Psoas muscle (tissue), 7 donors: ENCODE measurements at regions not wholly inside any gene's neighbourhood (a gene's known extent, or its start where the extent isn't known, plus 50 kb on each side); places are given as distances from the start of the nearest gene placed in this dataset.

Source experiments
- ATAC-seq, 4 donors: fragments of 200-7000 bp; cut with Tn5 transposase; one replicate each; pipeline ENCODE4 v1.9.1; 2020; ENCODE audit warnings: moderate library complexity in 3 of 4, mild to moderate bottlenecking in 2 of 4
- DNase-seq, 2 donors: peaks; one replicate each; pipeline ENCODE4 v3.0.0-alpha.2; 2020
- H3K27ac ChIP-seq: fragments of 200-600 bp; one replicate; pipeline ENCODE4 v1.8.0; 2022
- H3K27me3 ChIP-seq, 3 donors: fragments of 200-600 bp in 1 of 3; one replicate each; pipeline versions ENCODE4 v1.6.1 to v1.8.0; 2013 to 2022; ENCODE audit warnings: low read length in 2 of 3, mild to moderate bottlenecking in 2 of 3, moderate library complexity in 1 of 3; ENCODE audit not compliant: insufficient read depth in 3 of 3
- H3K36me3 ChIP-seq, 2 donors: fragments of 200-600 bp in 1 of 2; one replicate each; pipeline versions ENCODE4 v1.6.1 to v1.8.0; 2013 to 2022; ENCODE audit warnings: low read depth in 1 of 2, mild to moderate bottlenecking in 1 of 2, moderate library complexity in 1 of 2; ENCODE audit not compliant: insufficient read depth in 1 of 2
- H3K4me1 ChIP-seq: fragments of 200-600 bp; one replicate; pipeline ENCODE4 v1.8.0; 2022
- H3K4me3 ChIP-seq: fragments of 200-600 bp; one replicate; pipeline ENCODE4 v1.8.0; 2022; ENCODE audit warnings: mild to moderate bottlenecking
- H3K9me3 ChIP-seq: fragments of 200-600 bp; one replicate; pipeline ENCODE4 v1.8.0; 2022
- WGBS, 3 donors: extraction: QIAGEN DNeasy Blood & Tissue Kit; methylation state at CpG; one replicate each; pipeline versions ENCODE4 v1.1.6 to v1.1.7; 2013; 5-methylcytosine and 5-hydroxymethylcytosine counted together
- intact Hi-C, 2 donors: fragments of 100-400 bp; cut with DNase I; formaldehyde crosslinking; loops; one replicate each; pipeline versions ENCODE4 v1.11.0 to v1.14.2; 2022
- TF ChIP-seq, protein P1 (sequence below): fragments of 200-600 bp; IDR thresholded peaks from one replicate; pipeline ENCODE4 v1.8.0; 2022; ENCODE audit warnings: antibody characterized with exemption
- donor health status: healthy with polysubstance abuse.
- donor health status: DM: no; HTN: no; CAD: no; lungs with moderate emphysema.
- donor health status: Bipolar disorder and iron deficiency.
- donor health status: healthy.
- donor health status: DM: yes; HTN: yes; CAD: no.
- donor health status: DM: no; HTN: no; CAD: no.
- donor health status: DM: yes; HTN: yes; CAD: no.

- no peak for DNase-seq
- TF ChIP-seq, protein P1, sequence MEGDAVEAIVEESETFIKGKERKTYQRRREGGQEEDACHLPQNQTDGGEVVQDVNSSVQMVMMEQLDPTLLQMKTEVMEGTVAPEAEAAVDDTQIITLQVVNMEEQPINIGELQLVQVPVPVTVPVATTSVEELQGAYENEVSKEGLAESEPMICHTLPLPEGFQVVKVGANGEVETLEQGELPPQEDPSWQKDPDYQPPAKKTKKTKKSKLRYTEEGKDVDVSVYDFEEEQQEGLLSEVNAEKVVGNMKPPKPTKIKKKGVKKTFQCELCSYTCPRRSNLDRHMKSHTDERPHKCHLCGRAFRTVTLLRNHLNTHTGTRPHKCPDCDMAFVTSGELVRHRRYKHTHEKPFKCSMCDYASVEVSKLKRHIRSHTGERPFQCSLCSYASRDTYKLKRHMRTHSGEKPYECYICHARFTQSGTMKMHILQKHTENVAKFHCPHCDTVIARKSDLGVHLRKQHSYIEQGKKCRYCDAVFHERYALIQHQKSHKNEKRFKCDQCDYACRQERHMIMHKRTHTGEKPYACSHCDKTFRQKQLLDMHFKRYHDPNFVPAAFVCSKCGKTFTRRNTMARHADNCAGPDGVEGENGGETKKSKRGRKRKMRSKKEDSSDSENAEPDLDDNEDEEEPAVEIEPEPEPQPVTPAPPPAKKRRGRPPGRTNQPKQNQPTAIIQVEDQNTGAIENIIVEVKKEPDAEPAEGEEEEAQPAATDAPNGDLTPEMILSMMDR, result no peak
- 89 to 97% (median 92%) methylated on average over 1 of the region's 1 CpG for WGBS, 3 donors
- H3K9me3 ChIP-seq, result no peaks in the 10 kb centered on the region
- H3K27me3 ChIP-seq, result no peaks in the 10 kb centered on the region
- H3K4me1 ChIP-seq, result peaks cover 5% of the 10 kb centered on the region
- intact Hi-C loops, result loop anchor here in 1 of 2 donors (10.0 kb wide), 1 partner anchor 309 kb away; no protein-coding TSS in a partner anchor
- H3K36me3 ChIP-seq, result no peaks in the 10 kb centered on the region
- ATAC-seq, result no peak
- H3K27ac ChIP-seq, result no peak overlapping the region
- no peak overlapping the region for H3K4me3 ChIP-seq
Observed at GRCh38 chr7:113775804-113776203, 143.0 kb downstream of the PPP1R3A start.

- intact Hi-C loops, result loop anchor here in 1 of 2 donors (10.0 kb wide), 1 partner anchor 309 kb away; no protein-coding TSS in a partner anchor
- TF ChIP-seq, protein P1, result no peak
- peak in 3 of 4 donors; percentile 28 to 42 (median 32) for ATAC-seq
- no peak overlapping the region for H3K27ac ChIP-seq
- WGBS, 3 donors, result 21 to 49% (median 32%) methylated on average over 1 of the region's 1 CpG
- no peak overlapping the region for H3K4me3 ChIP-seq
- H3K4me1 ChIP-seq, result peaks cover 5% of the 10 kb centered on the region
- no peak for DNase-seq
- no peaks in the 10 kb centered on the region for H3K36me3 ChIP-seq
- no peaks in the 10 kb centered on the region for H3K9me3 ChIP-seq
- no peaks in the 10 kb centered on the region for H3K27me3 ChIP-seq
Observed at GRCh38 chr7:113775401-113775800, 143.4 kb downstream of the PPP1R3A start.

DNA sequence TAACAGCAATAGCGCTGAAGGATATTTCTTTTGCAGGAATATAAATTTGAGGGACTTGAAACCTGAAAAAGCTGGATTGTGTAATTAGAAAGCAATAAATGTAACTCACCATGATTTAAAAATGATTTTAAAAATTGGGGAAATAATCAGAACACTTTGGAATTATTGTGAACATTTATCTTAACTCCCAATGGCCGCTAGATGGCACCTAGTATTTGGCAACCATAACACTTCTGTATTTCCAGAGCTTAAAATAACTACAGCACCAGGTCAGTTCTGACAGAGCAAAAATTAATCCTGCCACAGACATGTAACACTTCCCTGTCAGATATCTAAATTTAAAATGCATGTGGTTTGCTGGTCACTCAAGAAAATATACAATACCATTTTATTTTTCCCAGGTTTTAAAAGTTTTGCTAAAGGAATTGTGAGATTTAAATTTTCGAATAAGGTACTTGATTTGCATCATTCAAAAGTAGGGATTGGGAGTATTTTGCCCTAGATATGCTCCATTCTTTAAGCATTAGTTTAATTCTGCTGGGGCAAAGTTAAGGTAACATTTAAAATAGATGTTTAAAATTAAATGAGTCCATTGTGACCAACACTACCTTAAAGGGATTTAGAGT lies 144.5 kb downstream of the PPP1R3A start:
- TF ChIP-seq, protein P1, result peak; percentile 58
- Histone ChIP-seq H3K27ac (peak overlapping the region; percentile 79), H3K4me1 (peaks cover 5% of the 10 kb centered on the region), H3K9me3 (no peaks in the 10 kb centered on the region), H3K27me3 (no peaks in the 10 kb centered on the region), H3K4me3 (peak overlapping the region; percentile 35), H3K36me3 (no peaks in the 10 kb centered on the region)
- WGBS, 3 donors, result 32 to 38% (median 33%) methylated on average over 3 of the region's 3 CpGs
- DNase-seq (no peak), ATAC-seq (peak; percentile 93 to 100 (median 98))
- intact Hi-C loops, result loop anchor here (5.0 to 10.0 kb wide), 2 partner anchors 143 to 311 kb away; partner anchors contain the start of gene PPP1R3A (in 2 of the 2)

DNA sequence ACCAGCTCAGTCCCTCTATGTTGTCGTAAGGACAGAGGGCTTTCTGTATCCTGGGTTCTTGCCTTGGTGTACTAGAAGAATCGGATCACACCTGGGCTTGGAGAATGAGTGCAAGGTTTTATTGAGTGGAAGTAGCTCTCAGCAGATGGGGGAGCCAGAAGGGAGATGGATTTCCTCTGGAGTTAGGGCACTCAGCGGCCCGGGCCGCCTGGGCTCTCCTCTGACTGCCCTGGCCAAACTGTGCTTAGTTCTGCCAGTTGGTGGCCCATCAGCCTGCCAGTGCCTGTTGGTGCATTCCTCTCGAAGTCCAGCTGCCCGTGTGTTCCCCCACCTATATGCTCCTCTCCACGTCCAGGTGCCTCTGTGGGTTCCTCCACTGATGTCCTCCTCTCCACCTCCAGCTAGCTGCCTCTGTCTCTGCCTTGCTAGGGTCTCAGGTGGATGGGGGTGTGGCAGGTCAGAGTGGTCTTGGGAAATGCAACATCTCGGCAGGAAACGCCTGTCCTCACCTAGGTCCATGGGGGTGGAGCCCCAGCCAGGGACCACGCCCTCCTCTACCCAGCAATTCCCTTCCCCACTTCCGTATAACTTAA lies 148.6 kb downstream of the PPP1R3A start:
- H3K36me3 ChIP-seq, result no peaks in the 10 kb centered on the region
- intact Hi-C loops, result loop anchor here (5.0 to 10.0 kb wide), 2 partner anchors 147 to 315 kb away; partner anchors contain the start of gene PPP1R3A (in 2 of the 2)
- 87 to 96% (median 95%) methylated on average over 12 of the region's 12 CpGs for WGBS, 3 donors

More for the DNA sequence above, 148.6 kb downstream of the PPP1R3A start:
- DNase-seq (no peak), ATAC-seq (no peak)
- TF ChIP-seq, protein P1, result no peak
- H3K27ac ChIP-seq, result no peak overlapping the region
- H3K27me3 ChIP-seq, result no peaks in the 10 kb centered on the region
- H3K4me3 ChIP-seq, result no peak overlapping the region
- peaks cover 5% of the 10 kb centered on the region for H3K4me1 ChIP-seq
- no peaks in the 10 kb centered on the region for H3K9me3 ChIP-seq
